ENCODE measurements at regions not wholly inside any gene's neighbourhood (a gene's known extent, or its start where the extent isn't known, plus 50 kb on each side); places are given as distances from the start of the nearest gene placed in this dataset.

GRCh38 chr11:19592842-19593241 lies 119.8 kb upstream of the NAV2 start:
- TF ChIP-seq CTCF (conservative IDR thresholded peaks at IDR 0.05; ENCODE audit: low read depth, low read length) (no peak), EZH2 (IDR thresholded peaks at IDR 0.05; ENCODE audit: borderline replicate concordance, low read depth, low read length, poor library complexity, severe bottlenecking) (no peak)

Measured in A673 (cell line).